ENCODE measurements at regions not wholly inside any gene's neighbourhood (a gene's known extent, or its start where the extent isn't known, plus 50 kb on each side); places are given as distances from the start of the nearest gene placed in this dataset.

GRCh38 chr12:60027266-60027665, 431.4 kb downstream of the SLC16A7 start:
- Histone ChIP-seq H3K36me3 (no peaks in the 10 kb centered on the region), H3K4me1 (no peaks in the 10 kb centered on the region), H3K9me3 (no peaks in the 10 kb centered on the region), H3K27me3 (no peaks in the 10 kb centered on the region), H3K27ac (no peak overlapping the region), H3K4me3 (no peak overlapping the region)
- WGBS (ENCODE audit: insufficient coverage, low coverage, low lambda C conversion rate, missing lambda C conversion rate) = 42% methylated on average over 3 of the region's 3 CpGs
- intact Hi-C loops (cut with DNase I) = no loop called here
- no peak for DNase-seq
- no peak for ATAC-seq
- TF ChIP-seq CTCF (IDR thresholded peaks at IDR 0.05) (no peak), POLR2A (IDR thresholded peaks at IDR 0.05) (no peak)

GRCh38 chr12:60034147-60034546, 438.3 kb downstream of the SLC16A7 start:
- DNase-seq (no peak), ATAC-seq (no peak)
- WGBS (ENCODE audit: insufficient coverage, low coverage, low lambda C conversion rate, missing lambda C conversion rate) = no CpG with 5 or more reads among the region's 1 CpG
- no peak for TF ChIP-seq CTCF (IDR thresholded peaks at IDR 0.05)
- no peak for TF ChIP-seq POLR2A (IDR thresholded peaks at IDR 0.05)
- Histone ChIP-seq H3K4me3 (no peak overlapping the region), H3K36me3 (no peaks in the 10 kb centered on the region), H3K27me3 (no peaks in the 10 kb centered on the region), H3K4me1 (no peaks in the 10 kb centered on the region), H3K9me3 (no peaks in the 10 kb centered on the region), H3K27ac (no peak overlapping the region)
- intact Hi-C loops (cut with DNase I) = no loop called here

GRCh38 chr12:60035835-60036234, 440.0 kb downstream of the SLC16A7 start:
- Histone ChIP-seq H3K4me1 (no peaks in the 10 kb centered on the region), H3K36me3 (no peaks in the 10 kb centered on the region), H3K27me3 (no peaks in the 10 kb centered on the region), H3K9me3 (no peaks in the 10 kb centered on the region), H3K4me3 (no peak overlapping the region), H3K27ac (no peak overlapping the region)
- no peak for ATAC-seq
- TF ChIP-seq POLR2A (IDR thresholded peaks at IDR 0.05) (no peak), CTCF (IDR thresholded peaks at IDR 0.05) (no peak)
- no peak for DNase-seq
- intact Hi-C loops (cut with DNase I) = no loop called here

- no peak overlapping the region for H3K27ac ChIP-seq
- H3K27me3 ChIP-seq = no peaks in the 10 kb centered on the region
- TF ChIP-seq POLR2A (IDR thresholded peaks at IDR 0.05) (no peak), CTCF (IDR thresholded peaks at IDR 0.05) (no peak)
- H3K36me3 ChIP-seq = no peaks in the 10 kb centered on the region
- no peaks in the 10 kb centered on the region for H3K4me1 ChIP-seq
- H3K9me3 ChIP-seq = no peaks in the 10 kb centered on the region
- intact Hi-C loops (cut with DNase I) = no loop called here
- DNase-seq (no peak), ATAC-seq (no peak)
- no peak overlapping the region for H3K4me3 ChIP-seq
Observed at GRCh38 chr12:60042835-60043234, 447.0 kb downstream of the SLC16A7 start.

- intact Hi-C loops (cut with DNase I) = no loop called here
- 25% methylated on average over 1 of the region's 1 CpG for WGBS (ENCODE audit: insufficient coverage, low coverage, low lambda C conversion rate, missing lambda C conversion rate)
- TF ChIP-seq POLR2A (IDR thresholded peaks at IDR 0.05) (no peak), CTCF (IDR thresholded peaks at IDR 0.05) (no peak)
- Histone ChIP-seq H3K4me3 (no peak overlapping the region), H3K9me3 (no peaks in the 10 kb centered on the region), H3K4me1 (no peaks in the 10 kb centered on the region), H3K27ac (no peak overlapping the region), H3K27me3 (no peaks in the 10 kb centered on the region), H3K36me3 (no peaks in the 10 kb centered on the region)
- no peak for ATAC-seq
- DNase-seq = no peak
Observed at GRCh38 chr12:60043236-60043635, 447.4 kb downstream of the SLC16A7 start.

Data from right lobe of liver (tissue), 6 donors.